WERI-Rb-1 (cell line): ENCODE measurements at regions not wholly inside any gene's neighbourhood (a gene's known extent, or its start where the extent isn't known, plus 50 kb on each side); places are given as distances from the start of the nearest gene placed in this dataset.

Experiments
- DNase-seq: peaks from one replicate; pipeline ENCODE4 v3.0.0-alpha.2; 2020
- H3K27ac ChIP-seq: fragments of 250-450 bp; sonication (Bioruptor Pico); 2 replicates; pipeline ENCODE4 v1.5.1; 2020; ENCODE audit warnings: mild to moderate bottlenecking, moderate library complexity
- H3K27me3 ChIP-seq: fragments of 250-450 bp; sonication (Bioruptor Pico); 2 replicates; pipeline ENCODE4 v1.5.1; 2021; ENCODE audit warnings: mild to moderate bottlenecking, low read depth, moderate library complexity; ENCODE audit not compliant: insufficient read depth, severe bottlenecking
- H3K36me3 ChIP-seq: fragments of 250-450 bp; sonication (Bioruptor Pico); 2 replicates; pipeline ENCODE4 v1.5.1; 2020; ENCODE audit warnings: mild to moderate bottlenecking, moderate library complexity
- H3K4me3 ChIP-seq: 2 replicates; pipeline ENCODE4 v1.5.1; 2011; ENCODE audit warnings: low read depth, mild to moderate bottlenecking, control low read depth, low read length
- H3K9me3 ChIP-seq: fragments of 250-450 bp; sonication (Bioruptor Pico); 2 replicates; pipeline ENCODE4 v1.5.1; 2021; ENCODE audit warnings: mild to moderate bottlenecking, moderate library complexity; ENCODE audit not compliant: severe bottlenecking
- CTCF ChIP-seq: IDR thresholded peaks from 2 replicates; pipeline ENCODE4 v1.5.1; 2011; ENCODE audit warnings: low read depth, mild to moderate bottlenecking, control low read depth, inconsistent platforms, low read length

GRCh38 chr5:171627936-171628632 lies 157.5 kb upstream of the SMIM23 start:
- TF ChIP-seq CTCF = no peak
- Histone ChIP-seq H3K36me3 (no peaks in the 10 kb centered on the region), H3K4me3 (no peak overlapping the region), H3K27ac (no peak overlapping the region), H3K9me3 (no peaks in the 10 kb centered on the region), H3K27me3 (peaks cover 7% of the 10 kb centered on the region)
- DNase-seq = no peak

- Histone ChIP-seq H3K4me3 (no peak overlapping the region), H3K9me3 (no peaks in the 10 kb centered on the region), H3K36me3 (no peaks in the 10 kb centered on the region), H3K27ac (no peak overlapping the region), H3K27me3 (peaks cover 7% of the 10 kb centered on the region)
- TF ChIP-seq CTCF = no peak
- no peak for DNase-seq
These were observed 157.0 kb upstream of the SMIM23 start for GRCh38 chr5:171628633-171628974.

GRCh38 chr5:171629221-171629620 lies 156.4 kb upstream of the SMIM23 start:
- H3K4me3 ChIP-seq = no peak overlapping the region
- no peaks in the 10 kb centered on the region for H3K9me3 ChIP-seq
- no peak for DNase-seq
- peaks cover 7% of the 10 kb centered on the region for H3K27me3 ChIP-seq
- no peak overlapping the region for H3K27ac ChIP-seq
- TF ChIP-seq CTCF = no peak
- no peaks in the 10 kb centered on the region for H3K36me3 ChIP-seq

- peak; percentile 70 for TF ChIP-seq CTCF
- H3K9me3 ChIP-seq = no peaks in the 10 kb centered on the region
- H3K27me3 ChIP-seq = peaks cover 7% of the 10 kb centered on the region
- H3K36me3 ChIP-seq = no peaks in the 10 kb centered on the region
- DNase-seq = peak; percentile 76
- H3K4me3 ChIP-seq = no peak overlapping the region
- H3K27ac ChIP-seq = no peak overlapping the region
These were observed 155.8 kb upstream of the SMIM23 start for GRCh38 chr5:171629628-171630349.

- TF ChIP-seq CTCF = no peak
- Histone ChIP-seq H3K4me3 (no peak overlapping the region; the same call in 1 of the 2 replicates), H3K9me3 (no peaks in the 10 kb centered on the region), H3K27me3 (peaks cover 7% of the 10 kb centered on the region), H3K27ac (no peak overlapping the region), H3K36me3 (no peaks in the 10 kb centered on the region)
- no peak for DNase-seq
These were observed 155.1 kb upstream of the SMIM23 start for GRCh38 chr5:171630350-171631065.
